Activated CD4-positive, alpha-beta memory T cell treated with anti-CD3 and anti-CD28 coated beads for 36 hours (primary cell): ENCODE measurements at regions not wholly inside any gene's neighbourhood (a gene's known extent, or its start where the extent isn't known, plus 50 kb on each side); places are given as distances from the start of the nearest gene placed in this dataset.

Experiments
- CTCF ChIA-PET: fragments of 350-600 bp; sonication (Branson Sonifier 250); formaldehyde crosslinking; loops from one replicate; lab custom pipeline; 2021; ENCODE audit warnings: antibody characterized with exemption, inconsistent platforms; lab: Charles Lee
- POLR2A ChIA-PET: fragments of 350-600 bp; sonication (Branson Sonifier 250); formaldehyde crosslinking; loops from one replicate; lab custom pipeline; 2021; ENCODE audit warnings: antibody characterized with exemption; lab: Charles Lee
- DNase-seq: peaks from one replicate; pipeline ENCODE4 v3.0.0-alpha.2; 2020
- H3K27ac Mint-ChIP-seq: one replicate; pipeline ENCODE4 v1.8.0; 2021; ENCODE audit warnings: mixed read lengths
- H3K27me3 Mint-ChIP-seq: one replicate; pipeline ENCODE4 v1.8.0; 2021; ENCODE audit warnings: mixed read lengths
- H3K36me3 Mint-ChIP-seq: one replicate; pipeline ENCODE4 v1.8.0; 2021; ENCODE audit warnings: mixed read lengths
- H3K4me1 Mint-ChIP-seq: one replicate; pipeline ENCODE4 v1.8.0; 2021; ENCODE audit warnings: low read depth, mixed read lengths
- H3K4me3 Mint-ChIP-seq: one replicate; pipeline ENCODE4 v1.8.0; 2021; ENCODE audit warnings: mild to moderate bottlenecking, mixed read lengths
- H3K9me3 Mint-ChIP-seq: one replicate; pipeline ENCODE4 v1.8.0; 2021; ENCODE audit warnings: mixed read lengths
- intact Hi-C: fragments of 100-400 bp; cut with micrococcal nuclease; formaldehyde crosslinking; loops from one replicate; pipeline ENCODE4 v1.15.1; 2023

DNA sequence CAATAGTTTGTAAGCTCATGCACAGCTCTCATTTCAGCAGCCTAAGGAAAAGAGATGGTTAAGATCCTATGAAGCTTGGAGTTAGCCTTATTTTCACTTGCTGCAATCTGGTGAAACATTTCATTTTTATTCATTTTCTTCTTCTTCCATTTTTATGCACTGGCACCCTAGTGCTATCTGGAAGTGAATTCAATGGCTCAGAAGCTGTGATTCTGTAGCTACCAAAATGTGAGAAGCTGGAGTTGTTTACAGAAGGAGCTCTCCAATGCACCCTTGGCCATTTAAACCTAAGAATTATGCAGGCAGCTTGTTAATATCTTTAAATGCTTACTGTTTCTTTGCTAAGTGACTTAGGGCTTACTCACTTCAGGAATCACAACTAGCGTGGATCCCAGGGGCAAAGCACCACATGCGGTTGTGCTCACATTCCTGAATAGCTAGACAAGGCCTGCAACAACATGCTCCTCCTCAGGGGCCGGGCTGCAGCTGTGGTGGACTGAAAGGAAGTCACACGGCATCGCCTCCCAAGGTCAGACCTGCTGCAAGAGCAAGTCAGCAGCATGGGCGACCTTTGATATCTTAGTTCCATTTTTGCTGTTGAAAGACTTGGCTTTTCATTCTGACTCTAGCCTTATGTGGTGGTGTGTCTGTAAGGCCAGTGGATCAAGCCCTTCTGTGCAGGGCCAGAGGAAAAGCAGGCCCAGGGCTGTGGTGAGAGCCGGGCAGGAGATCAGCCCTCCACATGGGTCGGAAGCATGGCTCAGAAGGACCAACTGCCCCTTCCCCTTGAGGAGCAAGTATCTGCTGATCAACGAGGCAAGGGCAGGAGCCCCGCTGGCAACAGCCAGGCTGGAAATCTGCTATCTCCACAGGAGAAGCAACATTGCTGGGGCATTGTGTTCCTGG is 91.9 kb upstream of the MBL2 start:
- peaks cover 20% of the 10 kb centered on the region for H3K9me3 Mint-ChIP-seq
- no peak for DNase-seq
- intact Hi-C loops: no loop called here
- no peaks in the 10 kb centered on the region for H3K27me3 Mint-ChIP-seq
- H3K36me3 Mint-ChIP-seq: no peaks in the 10 kb centered on the region
- POLR2A ChIA-PET: no interaction called here
- CTCF ChIA-PET: no interaction called here
- H3K4me3 Mint-ChIP-seq: no peak overlapping the region
- H3K27ac Mint-ChIP-seq: no peak overlapping the region
- no peaks in the 10 kb centered on the region for H3K4me1 Mint-ChIP-seq

DNA sequence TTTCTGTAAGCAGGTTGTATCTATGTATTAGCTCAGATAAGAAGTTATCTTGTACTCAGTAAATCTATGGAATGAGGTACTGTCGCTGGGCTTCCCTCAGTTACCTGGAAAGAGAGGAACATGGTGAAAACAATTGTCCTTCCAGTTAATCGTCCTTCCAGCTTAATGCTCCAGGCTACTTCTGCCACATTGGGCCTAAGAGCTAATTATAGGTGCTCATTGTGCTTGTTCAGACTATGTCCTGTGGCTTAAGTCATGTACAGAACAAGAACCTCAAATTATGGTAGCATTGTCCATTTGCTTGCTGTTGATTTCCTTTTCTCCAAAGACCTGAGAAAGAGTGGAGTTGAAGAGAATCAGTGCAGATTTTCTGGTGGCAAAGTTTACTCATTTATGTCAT is 86.1 kb upstream of the MBL2 start:
- Mint-ChIP-seq H3K36me3 (no peaks in the 10 kb centered on the region), H3K27me3 (no peaks in the 10 kb centered on the region), H3K27ac (no peak overlapping the region), H3K4me3 (no peak overlapping the region), H3K9me3 (peaks cover 7% of the 10 kb centered on the region), H3K4me1 (no peaks in the 10 kb centered on the region)
- ChIA-PET POLR2A (no interaction called here), CTCF (interaction anchor here (0.6 kb wide), 1 partner anchor 950 kb away, joined by 4 read pairs; no protein-coding TSS in a partner anchor)
- intact Hi-C loops: no loop called here
- no peak for DNase-seq

DNA sequence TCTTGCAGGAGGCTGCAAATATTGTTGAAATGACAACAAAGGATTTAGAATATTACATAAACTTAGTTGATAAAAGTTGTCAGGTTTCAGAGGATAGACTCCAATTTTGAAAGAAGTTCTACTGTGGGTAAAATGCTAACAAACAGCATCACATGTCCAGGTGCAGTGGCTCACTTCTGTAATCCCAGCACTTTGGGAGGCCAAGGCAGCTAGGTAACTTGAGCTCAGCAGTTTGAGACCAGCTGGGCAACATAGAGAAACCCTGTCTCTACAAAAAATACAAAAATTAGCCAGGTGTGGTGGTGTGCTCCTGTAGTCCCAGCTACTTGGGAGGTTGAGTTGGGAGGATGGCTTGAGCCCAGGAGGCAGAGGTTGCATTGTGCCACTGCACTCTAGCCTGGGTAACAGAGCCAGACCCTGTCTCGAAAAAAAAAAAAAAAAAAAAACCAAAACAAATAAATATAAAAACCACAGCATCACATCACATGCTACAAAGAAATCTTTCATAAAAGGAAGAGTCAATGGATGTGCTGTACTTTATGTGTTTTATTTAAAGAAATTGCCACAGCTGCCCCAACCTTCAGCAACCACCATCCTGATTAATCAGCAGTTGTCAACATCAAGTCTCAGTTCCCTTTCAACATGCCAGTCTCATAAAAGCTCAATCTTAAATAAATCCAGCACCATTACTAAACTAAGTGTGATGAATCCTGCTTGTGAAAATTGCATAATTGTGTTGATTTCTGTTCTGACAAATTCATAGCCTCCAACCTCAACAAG is 83.2 kb upstream of the MBL2 start:
- intact Hi-C loops: no loop called here
- Mint-ChIP-seq H3K27me3 (no peaks in the 10 kb centered on the region), H3K9me3 (peaks cover 12% of the 10 kb centered on the region), H3K27ac (no peak overlapping the region), H3K4me3 (no peak overlapping the region), H3K36me3 (no peaks in the 10 kb centered on the region), H3K4me1 (no peaks in the 10 kb centered on the region)
- DNase-seq: no peak
- ChIA-PET POLR2A (no interaction called here), CTCF (no interaction called here)

DNA sequence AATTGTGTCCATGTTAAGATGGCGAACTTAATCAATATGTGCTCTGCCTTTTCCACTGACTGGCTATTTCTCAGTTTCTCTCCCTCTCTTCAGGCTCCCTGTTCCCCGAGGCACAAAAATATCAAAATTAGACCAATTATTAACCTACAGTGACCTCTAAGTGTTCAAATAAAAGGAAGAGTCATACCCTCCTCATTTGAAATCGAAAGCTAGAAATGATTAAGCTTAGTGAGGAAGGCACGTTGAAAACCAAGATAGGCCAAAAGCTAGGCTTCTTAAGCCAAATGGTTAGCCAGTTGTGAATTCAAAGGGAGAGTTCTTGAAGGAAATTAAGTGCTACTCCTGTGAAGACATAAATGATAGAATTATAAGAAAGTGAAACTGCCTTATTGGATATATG is 81.1 kb upstream of the MBL2 start:
- ChIA-PET CTCF (no interaction called here), POLR2A (no interaction called here)
- DNase-seq: no peak
- Mint-ChIP-seq H3K4me3 (no peak overlapping the region), H3K9me3 (peaks cover 19% of the 10 kb centered on the region), H3K27ac (no peak overlapping the region), H3K4me1 (no peaks in the 10 kb centered on the region), H3K27me3 (no peaks in the 10 kb centered on the region), H3K36me3 (no peaks in the 10 kb centered on the region)
- intact Hi-C loops: no loop called here

DNA sequence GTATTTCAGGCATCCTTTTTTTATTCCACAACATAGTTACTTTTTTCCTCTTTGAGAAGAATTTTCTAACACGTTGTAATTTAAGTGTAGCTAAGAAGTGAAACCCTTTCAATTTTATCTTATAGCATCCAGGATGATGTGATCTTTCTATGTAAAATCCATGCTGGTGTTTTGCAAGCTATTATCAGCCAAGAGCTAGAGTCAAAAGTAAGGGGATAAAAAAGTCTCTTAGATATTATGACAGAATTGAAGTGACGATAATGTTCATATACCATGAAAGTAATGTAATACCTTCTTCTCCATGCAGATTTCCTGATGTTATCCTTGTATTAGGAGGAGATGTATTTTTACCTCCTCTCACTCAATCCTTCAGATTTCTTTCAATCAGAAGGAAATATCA is 64.2 kb upstream of the MBL2 start:
- no peak for DNase-seq
- Mint-ChIP-seq H3K4me1 (no peaks in the 10 kb centered on the region), H3K27me3 (no peaks in the 10 kb centered on the region), H3K9me3 (peaks cover 39% of the 10 kb centered on the region), H3K27ac (no peak overlapping the region), H3K4me3 (no peak overlapping the region), H3K36me3 (no peaks in the 10 kb centered on the region)
- intact Hi-C loops: no loop called here
- POLR2A ChIA-PET: no interaction called here
- CTCF ChIA-PET: no interaction called here
